H7 (cell line): ENCODE measurements at regions not wholly inside any gene's neighbourhood (a gene's known extent, or its start where the extent isn't known, plus 50 kb on each side); places are given as distances from the start of the nearest gene placed in this dataset.

Experiments
- DNase-seq: peaks from one replicate; pipeline ENCODE4 v3.0.0; 2012
- H3K27me3 ChIP-seq: 2 replicates; pipeline ENCODE4 v1.6.0; 2011; ENCODE audit warnings: mild to moderate bottlenecking, low read length; ENCODE audit not compliant: control insufficient read depth, insufficient read depth
- H3K36me3 ChIP-seq: replicated peaks from 2 replicates; pipeline ENCODE4 v1.5.1; 2011; ENCODE audit warnings: low read length; ENCODE audit not compliant: control insufficient read depth, insufficient read depth
- H3K4me3 ChIP-seq: 2 replicates; pipeline ENCODE4 v1.5.1; 2011; ENCODE audit warnings: low read depth, mild to moderate bottlenecking, control low read depth, low read length, moderate library complexity; ENCODE audit not compliant: insufficient read depth

GRCh38 chr6:131394768-131395432 is 178.1 kb upstream of the ARG1 start:
- Histone ChIP-seq H3K27me3 (no peaks in the 10 kb centered on the region), H3K36me3 (no peaks in the 10 kb centered on the region), H3K4me3 (no peak overlapping the region)
- DNase-seq: no peak

GRCh38 chr6:131398176-131398575 is 174.8 kb upstream of the ARG1 start:
- Histone ChIP-seq H3K4me3 (no peak overlapping the region), H3K27me3 (no peaks in the 10 kb centered on the region)
- DNase-seq: no peak

GRCh38 chr6:131399433-131399832 is 173.6 kb upstream of the ARG1 start:
- Histone ChIP-seq H3K36me3 (no peaks in the 10 kb centered on the region), H3K27me3 (no peaks in the 10 kb centered on the region), H3K4me3 (no peak overlapping the region)
- no peak for DNase-seq

More at GRCh38 chr6:131398176-131398575, 174.8 kb upstream of the ARG1 start:
- no peaks in the 10 kb centered on the region for H3K36me3 ChIP-seq

- Histone ChIP-seq H3K27me3 (no peaks in the 10 kb centered on the region), H3K36me3 (no peaks in the 10 kb centered on the region), H3K4me3 (no peak overlapping the region)
- DNase-seq: no peak
Observed at GRCh38 chr6:131400054-131400778, 172.8 kb upstream of the ARG1 start.

- no peaks in the 10 kb centered on the region for H3K36me3 ChIP-seq
- no peak overlapping the region for H3K4me3 ChIP-seq
- H3K27me3 ChIP-seq: no peaks in the 10 kb centered on the region
- DNase-seq: no peak
Observed at GRCh38 chr6:131400779-131401496, 172.1 kb upstream of the ARG1 start.

GRCh38 chr6:131408811-131409210 is 164.2 kb upstream of the ARG1 start:
- DNase-seq: no peak
- no peaks in the 10 kb centered on the region for H3K27me3 ChIP-seq

GRCh38 chr6:131410785-131411184 is 162.2 kb upstream of the ARG1 start:
- no peaks in the 10 kb centered on the region for H3K27me3 ChIP-seq
- H3K4me3 ChIP-seq: no peak overlapping the region
- no peaks in the 10 kb centered on the region for H3K36me3 ChIP-seq
- no peak for DNase-seq

More at GRCh38 chr6:131408811-131409210, 164.2 kb upstream of the ARG1 start:
- H3K4me3 ChIP-seq: no peak overlapping the region
- no peaks in the 10 kb centered on the region for H3K36me3 ChIP-seq

- Histone ChIP-seq H3K4me3 (no peak overlapping the region), H3K27me3 (no peaks in the 10 kb centered on the region), H3K36me3 (no peaks in the 10 kb centered on the region)
- no peak for DNase-seq
Observed at GRCh38 chr6:131412960-131413830, 159.8 kb upstream of the ARG1 start.

GRCh38 chr6:131413831-131414191 is 159.2 kb upstream of the ARG1 start:
- DNase-seq: no peak
- no peak overlapping the region for H3K4me3 ChIP-seq
- H3K36me3 ChIP-seq: no peaks in the 10 kb centered on the region
- no peaks in the 10 kb centered on the region for H3K27me3 ChIP-seq

GRCh38 chr6:131414956-131415355 is 158.1 kb upstream of the ARG1 start:
- no peaks in the 10 kb centered on the region for H3K36me3 ChIP-seq
- no peaks in the 10 kb centered on the region for H3K27me3 ChIP-seq
- DNase-seq: no peak
- H3K4me3 ChIP-seq: no peak overlapping the region

GRCh38 chr6:131418441-131418840 is 154.6 kb upstream of the ARG1 start:
- Histone ChIP-seq H3K4me3 (no peak overlapping the region), H3K27me3 (no peaks in the 10 kb centered on the region), H3K36me3 (no peaks in the 10 kb centered on the region)
- DNase-seq: no peak

- no peak for DNase-seq
- Histone ChIP-seq H3K4me3 (no peak overlapping the region), H3K36me3 (no peaks in the 10 kb centered on the region), H3K27me3 (no peaks in the 10 kb centered on the region)
Observed at GRCh38 chr6:131419702-131420101, 153.3 kb upstream of the ARG1 start.

GRCh38 chr6:131424016-131424415 is 149.0 kb upstream of the ARG1 start:
- no peaks in the 10 kb centered on the region for H3K27me3 ChIP-seq
- no peak for DNase-seq
- H3K36me3 ChIP-seq: no peaks in the 10 kb centered on the region
- no peak overlapping the region for H3K4me3 ChIP-seq

GRCh38 chr6:131424475-131424874 is 148.6 kb upstream of the ARG1 start:
- Histone ChIP-seq H3K27me3 (no peaks in the 10 kb centered on the region), H3K36me3 (no peaks in the 10 kb centered on the region), H3K4me3 (no peak overlapping the region)
- no peak for DNase-seq
